Osteocyte (in vitro differentiated cells): ENCODE measurements at regions not wholly inside any gene's neighbourhood (a gene's known extent, or its start where the extent isn't known, plus 50 kb on each side); places are given as distances from the start of the nearest gene placed in this dataset.

ENCODE experiments used
- DNase-seq: peaks from one replicate; pipeline ENCODE4 v3.0.0; 2021; ENCODE audit warnings: mixed read lengths; ENCODE audit not compliant: unreplicated experiment; ENCODE audit errors: extremely low spot score
- H3K27ac Mint-ChIP-seq: one replicate; pipeline ENCODE4 v1.8.0; 2021; ENCODE audit warnings: mild to moderate bottlenecking, mixed read lengths; ENCODE audit not compliant: unreplicated experiment
- H3K27me3 Mint-ChIP-seq: one replicate; pipeline ENCODE4 v1.8.0; 2021; ENCODE audit warnings: mixed read lengths; ENCODE audit not compliant: unreplicated experiment
- H3K36me3 Mint-ChIP-seq: one replicate; pipeline ENCODE4 v1.8.0; 2021; ENCODE audit warnings: mixed read lengths; ENCODE audit not compliant: unreplicated experiment
- H3K4me1 Mint-ChIP-seq: one replicate; pipeline ENCODE4 v1.8.0; 2021; ENCODE audit warnings: mixed read lengths; ENCODE audit not compliant: unreplicated experiment
- H3K4me3 Mint-ChIP-seq: one replicate; pipeline ENCODE4 v1.8.0; 2021; ENCODE audit warnings: mild to moderate bottlenecking, moderate library complexity, mixed read lengths; ENCODE audit not compliant: unreplicated experiment
- H3K9me3 Mint-ChIP-seq: one replicate; pipeline ENCODE4 v1.8.0; 2021; ENCODE audit warnings: mixed read lengths; ENCODE audit not compliant: unreplicated experiment
- CTCF ChIP-seq: fragments of 200-600 bp; sonication (generic); IDR thresholded peaks from 2 replicates; pipeline ENCODE4 v1.5.0; 2021; ENCODE audit warnings: antibody characterized with exemption, mild to moderate bottlenecking, moderate library complexity

- no peaks in the 10 kb centered on the region for H3K36me3 Mint-ChIP-seq
- H3K4me3 Mint-ChIP-seq = no peak overlapping the region
- DNase-seq = no peak
- no peak for TF ChIP-seq CTCF
- H3K9me3 Mint-ChIP-seq = no peaks in the 10 kb centered on the region
- no peaks in the 10 kb centered on the region for H3K4me1 Mint-ChIP-seq
- no peak overlapping the region for H3K27ac Mint-ChIP-seq
- no peaks in the 10 kb centered on the region for H3K27me3 Mint-ChIP-seq
Observed at GRCh38 chr18:71485611-71486010, 1058.5 kb downstream of the CBLN2 start.

- H3K4me1 Mint-ChIP-seq = no peaks in the 10 kb centered on the region
- TF ChIP-seq CTCF = no peak
- no peak for DNase-seq
- H3K9me3 Mint-ChIP-seq = peaks cover 13% of the 10 kb centered on the region
- H3K27me3 Mint-ChIP-seq = no peaks in the 10 kb centered on the region
- no peak overlapping the region for H3K4me3 Mint-ChIP-seq
- no peak overlapping the region for H3K27ac Mint-ChIP-seq
- no peaks in the 10 kb centered on the region for H3K36me3 Mint-ChIP-seq
Observed at GRCh38 chr18:71471963-71472725, 1072.0 kb downstream of the CBLN2 start.

GRCh38 chr18:71456206-71456605, 1087.9 kb downstream of the CBLN2 start:
- Mint-ChIP-seq H3K9me3 (peaks cover 3% of the 10 kb centered on the region), H3K27ac (no peak overlapping the region), H3K27me3 (no peaks in the 10 kb centered on the region), H3K4me1 (no peaks in the 10 kb centered on the region), H3K4me3 (no peak overlapping the region), H3K36me3 (no peaks in the 10 kb centered on the region)
- DNase-seq = no peak
- no peak for TF ChIP-seq CTCF

- H3K27me3 Mint-ChIP-seq = no peaks in the 10 kb centered on the region
- no peaks in the 10 kb centered on the region for H3K36me3 Mint-ChIP-seq
- H3K9me3 Mint-ChIP-seq = peaks cover 4% of the 10 kb centered on the region
- no peak overlapping the region for H3K4me3 Mint-ChIP-seq
- no peak overlapping the region for H3K27ac Mint-ChIP-seq
- no peak for DNase-seq
- H3K4me1 Mint-ChIP-seq = no peaks in the 10 kb centered on the region
- TF ChIP-seq CTCF = no peak
Observed at GRCh38 chr18:71450257-71450656, 1093.9 kb downstream of the CBLN2 start.

- TF ChIP-seq CTCF = no peak
- no peaks in the 10 kb centered on the region for H3K36me3 Mint-ChIP-seq
- no peak overlapping the region for H3K27ac Mint-ChIP-seq
- H3K4me3 Mint-ChIP-seq = no peak overlapping the region
- H3K9me3 Mint-ChIP-seq = peaks cover 9% of the 10 kb centered on the region
- H3K4me1 Mint-ChIP-seq = no peaks in the 10 kb centered on the region
- no peak for DNase-seq
- H3K27me3 Mint-ChIP-seq = no peaks in the 10 kb centered on the region
Observed at GRCh38 chr18:71443706-71444480, 1100.2 kb downstream of the CBLN2 start.
